GM04504 (cell line): ENCODE measurements at regions not wholly inside any gene's neighbourhood (a gene's known extent, or its start where the extent isn't known, plus 50 kb on each side); places are given as distances from the start of the nearest gene placed in this dataset.
"Not testable (repeated sequence)": the region's sequence is repeated elsewhere in the genome, so short reads cannot be mapped to it uniquely, and the experiment has no call there.

ENCODE experiments used
- DNase-seq: peaks from one replicate; pipeline ENCODE4 v3.0.0-alpha.2; 2012; ENCODE audit warnings: low read depth

GRCh38 chr4:54403700-54404453 lies 174.8 kb downstream of the PDGFRA start:
- DNase-seq, result no peak

DNA sequence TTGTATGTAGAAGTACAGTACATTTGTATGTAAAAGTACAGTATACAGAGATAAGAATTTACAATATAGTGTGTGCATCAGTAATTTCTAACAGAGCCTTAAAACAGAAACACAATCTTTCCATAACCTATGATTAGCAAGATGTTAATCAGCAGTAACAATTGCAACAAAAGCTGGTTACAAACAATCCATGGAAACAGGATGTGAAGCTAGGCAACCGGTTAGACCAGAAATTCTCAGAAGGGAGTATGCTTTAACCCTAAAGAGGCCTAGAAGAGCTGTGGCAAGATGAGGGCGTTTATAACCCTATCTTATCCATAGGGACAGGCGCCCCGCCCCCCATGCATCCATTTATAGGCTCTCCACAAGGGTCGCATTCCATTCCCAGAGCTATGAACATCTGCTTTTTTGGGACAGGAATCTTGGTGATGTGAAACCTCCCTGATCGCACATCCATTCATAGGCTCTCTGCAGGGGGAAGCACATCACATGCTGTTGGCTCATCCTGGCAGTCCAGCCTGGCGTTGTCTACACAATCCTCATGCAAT lies 180.3 kb downstream of the PDGFRA start:
- DNase-seq, result not testable (repeated sequence)

DNA sequence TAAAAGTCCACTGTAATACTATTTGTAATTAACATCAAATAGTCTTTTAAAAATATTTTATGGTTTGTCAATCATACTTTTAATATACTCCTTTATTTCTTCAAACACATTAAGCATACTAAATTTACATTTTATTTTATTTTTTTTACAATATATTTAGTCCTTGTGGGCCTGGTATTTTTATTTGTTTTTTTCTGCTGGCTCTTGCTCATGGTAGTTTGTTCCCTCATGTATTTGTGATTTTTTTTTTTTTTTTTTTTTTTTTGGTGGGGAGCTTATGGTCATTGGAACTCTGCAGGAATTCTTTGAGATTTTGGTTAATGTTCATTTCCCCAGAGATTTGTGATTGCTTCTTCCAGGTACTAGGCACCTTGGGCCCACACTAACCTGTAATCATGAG lies 185.5 kb downstream of the PDGFRA start:
- no peak for DNase-seq

GRCh38 chr4:54417476-54417875 lies 188.4 kb downstream of the PDGFRA start:
- DNase-seq, result no peak

GRCh38 chr4:54418468-54418867 lies 189.4 kb downstream of the PDGFRA start:
- no peak for DNase-seq

DNA sequence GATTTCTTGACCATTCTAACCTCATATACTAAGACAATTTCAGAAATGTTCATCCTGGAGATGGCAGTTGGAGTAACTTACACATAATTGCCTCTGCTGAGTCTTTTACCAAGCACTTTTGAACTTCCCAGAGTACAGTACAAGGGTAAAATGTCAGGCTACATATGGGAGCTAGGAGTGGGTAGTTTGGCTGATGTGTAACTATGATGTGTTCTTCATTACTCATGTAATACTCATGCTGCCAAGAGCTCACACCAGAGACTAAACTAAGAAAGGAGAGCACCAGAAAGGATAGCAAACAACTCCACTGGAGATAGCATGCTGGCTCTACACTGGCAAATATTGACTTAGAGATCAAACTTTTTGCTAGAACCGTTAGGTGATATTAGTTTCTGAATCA lies 194.0 kb downstream of the PDGFRA start:
- peak; percentile 24 for DNase-seq

DNA sequence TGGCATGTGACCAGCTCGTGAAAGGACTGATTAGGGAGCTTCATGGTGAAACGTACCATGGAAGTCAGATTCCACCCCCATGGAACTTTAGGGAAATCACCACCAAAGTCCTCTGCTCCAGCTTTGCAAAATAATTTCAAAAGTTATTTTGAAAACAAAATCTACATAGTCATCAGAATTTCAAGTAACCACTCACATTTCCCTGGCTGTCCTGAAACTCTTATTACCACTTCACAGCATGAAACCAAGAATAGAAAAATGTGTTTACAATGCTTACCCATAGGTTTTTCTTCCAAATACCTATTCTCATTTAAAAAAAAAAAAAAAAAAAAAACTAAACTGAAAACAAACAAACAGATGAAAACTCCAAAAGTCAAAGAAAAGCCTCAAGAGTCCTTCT lies 198.7 kb downstream of the PDGFRA start:
- no peak for DNase-seq

DNA sequence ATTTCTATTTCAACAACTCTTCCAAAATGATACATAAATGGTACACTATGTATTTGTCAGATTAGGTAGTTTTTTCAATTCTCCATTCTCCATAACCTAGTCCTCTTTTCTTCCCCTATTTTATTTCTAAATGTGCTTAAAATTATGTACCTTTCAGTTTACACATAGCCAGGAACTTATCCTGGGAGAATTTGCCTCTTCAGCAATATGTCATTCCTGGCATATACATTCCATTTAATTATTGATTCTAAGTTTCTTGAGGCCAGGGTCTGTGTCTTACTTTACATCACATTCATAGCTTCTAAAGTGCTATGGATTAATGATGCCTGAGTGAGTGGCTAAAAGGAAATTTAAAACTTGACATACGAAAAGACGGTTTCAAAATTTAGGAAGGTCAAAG lies 199.8 kb downstream of the PDGFRA start:
- DNase-seq, result no peak

GRCh38 chr4:54433686-54434085 lies 204.6 kb downstream of the PDGFRA start:
- no peak for DNase-seq

DNA sequence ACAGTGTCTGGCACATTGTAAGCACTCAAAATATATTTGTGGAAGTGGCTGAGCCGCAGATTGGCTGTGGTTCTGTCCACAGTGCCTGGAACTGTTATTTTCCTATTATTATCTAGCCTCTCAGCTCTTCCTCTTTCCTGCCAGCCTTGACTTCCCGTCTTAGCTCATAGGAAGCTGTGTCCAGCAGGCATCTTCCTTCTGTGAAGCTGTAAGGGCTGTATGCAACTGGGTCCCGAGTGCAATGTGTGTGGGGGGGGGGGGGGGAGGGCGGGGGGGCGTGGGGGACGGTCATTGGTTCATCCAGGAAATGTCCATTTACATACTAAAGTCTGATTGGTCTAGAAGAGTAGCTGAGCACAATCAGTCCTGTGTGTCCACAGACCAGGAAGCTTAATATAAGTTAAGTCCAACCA lies 210.7 kb downstream of the PDGFRA start:
- no peak for DNase-seq

GRCh38 chr4:54440394-54441136 lies 211.5 kb downstream of the PDGFRA start:
- no peak for DNase-seq

GRCh38 chr4:54445866-54446265 lies 211.9 kb upstream of the KIT start:
- DNase-seq, result no peak

- no peak for DNase-seq
These were observed 211.2 kb upstream of the KIT start for GRCh38 chr4:54446581-54446980.

DNA sequence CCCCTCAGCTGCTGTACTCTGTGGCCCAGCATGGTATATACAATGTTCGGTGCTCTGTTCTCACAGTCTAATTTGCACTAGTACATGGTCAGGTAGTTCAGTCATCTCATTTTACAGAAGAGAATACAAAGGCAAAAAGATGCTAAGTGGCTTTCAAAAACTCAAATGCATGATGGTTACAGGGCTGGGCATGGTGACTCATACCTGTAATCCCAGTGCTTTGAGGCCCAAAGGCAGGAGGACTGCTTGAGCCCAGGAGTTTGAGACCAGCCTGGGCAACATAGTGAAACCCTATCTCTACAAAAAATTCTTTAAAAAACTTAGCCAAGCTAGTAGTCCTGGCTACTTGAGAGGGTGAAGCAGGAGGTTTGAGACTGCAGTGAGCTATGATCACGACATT lies 210.5 kb upstream of the KIT start:
- DNase-seq, result no peak

- DNase-seq, result no peak
These were observed 207.8 kb upstream of the KIT start for GRCh38 chr4:54449999-54450398.

DNA sequence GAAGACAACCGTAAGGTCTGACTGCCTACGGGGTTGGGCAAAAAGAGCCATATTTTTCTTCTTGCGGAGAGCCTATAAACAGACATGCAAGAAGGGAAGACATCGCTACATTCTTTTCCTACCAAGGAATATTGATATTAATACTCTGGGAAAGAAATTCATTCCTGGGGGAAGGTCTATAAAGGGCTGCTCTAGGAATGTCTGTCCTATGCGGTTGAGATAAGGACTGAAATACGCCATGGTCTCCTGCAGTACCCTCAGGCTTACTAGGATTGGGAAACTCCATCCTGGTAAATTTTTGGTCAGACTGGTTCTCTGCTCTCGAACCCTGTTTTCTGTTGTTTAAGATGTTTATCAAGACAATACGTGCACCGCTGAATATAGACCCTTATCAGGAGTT lies 190.8 kb upstream of the KIT start:
- DNase-seq, result not testable (repeated sequence)

- no peak for DNase-seq
These were observed 184.6 kb upstream of the KIT start for GRCh38 chr4:54473077-54473545.

DNA sequence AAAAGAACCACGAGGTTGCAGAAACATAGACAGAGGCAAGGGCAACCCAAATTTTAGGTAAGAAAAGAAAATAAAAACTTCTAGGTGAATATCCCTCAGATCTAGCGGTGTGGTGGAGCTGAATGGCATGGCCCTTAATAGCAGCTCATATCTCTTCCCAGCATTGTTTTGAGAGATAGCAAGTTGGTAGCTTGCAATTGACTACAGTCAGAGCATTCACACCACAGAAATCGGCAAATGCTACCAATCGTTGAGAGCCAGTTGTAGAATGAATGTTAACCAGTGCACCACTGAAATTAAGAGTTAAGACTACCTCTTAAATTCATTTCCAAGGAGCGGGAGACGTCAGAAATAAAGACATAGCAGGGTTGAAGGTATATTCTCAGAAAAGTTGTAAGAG lies 184.0 kb upstream of the KIT start:
- no peak for DNase-seq

- no peak for DNase-seq
These were observed 182.2 kb upstream of the KIT start for GRCh38 chr4:54475546-54475945.

GRCh38 chr4:54482529-54483200 lies 175.1 kb upstream of the KIT start:
- peak; percentile 27 for DNase-seq

DNA sequence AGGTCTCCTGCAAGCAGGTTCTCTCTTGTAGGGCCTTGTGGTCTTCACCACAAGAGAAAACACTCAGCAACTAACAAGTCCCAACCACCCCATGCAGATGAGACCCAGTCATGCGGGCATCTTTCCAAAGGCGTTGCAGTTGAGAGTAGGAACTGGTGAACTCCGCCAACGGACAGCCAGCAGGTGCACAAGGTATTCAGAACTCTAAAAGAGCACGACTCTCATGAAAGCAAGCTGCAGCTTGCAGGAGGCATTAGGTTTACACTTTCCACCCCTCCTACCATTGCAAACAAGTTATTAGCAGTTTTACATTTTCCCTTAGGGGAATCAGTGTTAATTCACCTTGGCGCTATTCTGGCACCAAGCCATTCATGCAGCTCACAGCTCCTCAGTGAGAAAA lies 173.4 kb upstream of the KIT start:
- no peak for DNase-seq

- DNase-seq, result no peak
These were observed 170.3 kb upstream of the KIT start for GRCh38 chr4:54487491-54487890.

DNA sequence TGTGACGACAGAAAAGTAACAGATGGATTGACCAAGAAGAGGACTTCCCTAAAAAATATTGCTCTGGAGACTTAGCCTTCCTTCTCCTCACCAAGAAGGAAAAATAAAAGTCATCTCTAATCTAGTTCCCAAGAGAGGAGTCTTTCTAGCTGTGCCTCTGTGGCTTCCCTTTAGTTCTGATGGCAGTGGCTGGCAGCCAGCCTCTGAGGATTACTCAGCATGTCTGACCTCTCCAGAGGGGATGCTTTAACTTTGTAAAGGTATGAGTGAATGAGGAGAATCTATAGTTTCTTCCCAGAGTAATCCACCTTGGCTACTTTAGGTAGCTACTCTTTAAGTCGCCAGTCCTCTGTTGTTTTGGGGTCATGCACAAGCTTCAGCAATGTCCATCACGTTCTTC lies 163.9 kb upstream of the KIT start:
- no peak for DNase-seq
